HCT116 (cell line): ENCODE measurements at regions not wholly inside any gene's neighbourhood (a gene's known extent, or its start where the extent isn't known, plus 50 kb on each side); places are given as distances from the start of the nearest gene placed in this dataset.
A peak's percentile ranks its signal among the peaks of the same experiment; 100 is the strongest.

Experiments
- ATAC-seq: fragments of 200-7000 bp; cut with Tn5 transposase; 2 replicates; pipeline ENCODE4 v1.9.1; 2020; ENCODE audit warnings: mild to moderate bottlenecking, moderate library complexity
- BruUV-seq: library from RNA; stranded (reverse); fragments of 400-500 nt; replicated peaks from 2 replicates; lab custom pipeline; 2021; lab: Mats Ljungman, UMichigan
- CTCF ChIA-PET: fragments of 300-600 bp; sonication (Branson Sonifier 250); formaldehyde crosslinking; loops from one replicate; lab custom pipeline; 2021; ENCODE audit warnings: antibody characterized with exemption; lab: Charles Lee
- POLR2A ChIA-PET: fragments of 300-600, 350-600 bp; sonication (Branson Sonifier 250); formaldehyde crosslinking; loops from one replicate; lab custom pipeline; 2021; ENCODE audit warnings: antibody characterized with exemption; lab: Charles Lee
- RAD21 ChIA-PET, 2 experiments: fragments of 300-600 bp; sonication (Branson Sonifier 250); formaldehyde crosslinking; loops; one replicate each; lab custom pipeline; 2023; ENCODE audit warnings: low total read pairs in 2 of 2; ENCODE audit not compliant: uncharacterized antibody in 2 of 2, unreplicated experiment in 2 of 2, low non-redundant PET in 1 of 2; lab: Charles Lee
- DNase-seq: peaks from one replicate; pipeline ENCODE4 v3.0.0-alpha.2; 2010; ENCODE audit warnings: low read depth, low spot score
- H2AFZ ChIP-seq: fragments of 200-600 bp; shearing (Covaris generic), sonication (generic); 2 replicates; pipeline ENCODE4 v1.6.1; 2017; ENCODE audit warnings: low read depth, mixed run types, mixed read lengths, antibody characterized with exemption, low read length; ENCODE audit not compliant: poor library complexity, severe bottlenecking
- H3K27ac ChIP-seq: 2 replicates; pipeline ENCODE4 v1.5.1; 2012; ENCODE audit warnings: low read depth, low read length
- H3K27me3 ChIP-seq: fragments of 200-600 bp; sonication (generic); 2 replicates; pipeline ENCODE4 v1.6.1; 2016; ENCODE audit warnings: mixed run types, low read length, mixed read lengths; ENCODE audit not compliant: insufficient read depth
- H3K36me3 ChIP-seq, 2 experiments: fragments of 200-500 bp in 1 of 2; fragments of 200-600 bp in 1 of 2; sonication (Bioruptor generic) in 1 of 2; sonication (generic) in 1 of 2; 2 replicates each; pipeline versions ENCODE4 v1.5.1 to v1.6.1; 2014 to 2016; ENCODE audit warnings: low read length in 2 of 2, inconsistent platforms in 1 of 2, mixed read lengths in 1 of 2, mixed run types in 1 of 2; ENCODE audit not compliant: insufficient read depth in 2 of 2, control insufficient read depth in 1 of 2
- H3K4me1 ChIP-seq, 2 experiments: fragments of 200-600 bp in 1 of 2; sonication (generic) in 1 of 2; 2 replicates each; pipeline versions ENCODE4 v1.5.1 to v1.6.1; 2012 to 2017; ENCODE audit warnings: low read length in 2 of 2, inconsistent platforms in 1 of 2, mild to moderate bottlenecking in 1 of 2, mixed read lengths in 1 of 2, mixed run types in 1 of 2, moderate library complexity in 1 of 2; ENCODE audit not compliant: insufficient read depth in 2 of 2, control insufficient read depth in 1 of 2
- H3K4me2 ChIP-seq: fragments of 200-600 bp; sonication (generic); 2 replicates; pipeline ENCODE4 v1.6.1; 2017; ENCODE audit warnings: mixed run types, low read length, mixed read lengths
- H3K4me3 ChIP-seq, 2 experiments: fragments of 200-600 bp in 1 of 2; sonication (generic) in 1 of 2; replicated peaks in 1 of 2; 2 replicates each; pipeline ENCODE4 v1.5.1; 2011 to 2016; ENCODE audit warnings: low read length in 2 of 2, control low read depth in 1 of 2, low read depth in 1 of 2, mild to moderate bottlenecking in 1 of 2, mixed read lengths in 1 of 2, mixed run types in 1 of 2
- H3K79me2 ChIP-seq: fragments of 200-600 bp; sonication (generic); 2 replicates; pipeline ENCODE4 v1.6.1; 2017; ENCODE audit warnings: mild to moderate bottlenecking, mixed run types, low read length, moderate library complexity, mixed read lengths; ENCODE audit not compliant: insufficient read depth
- H3K9ac ChIP-seq: fragments of 200-600 bp; sonication (generic); 2 replicates; pipeline ENCODE4 v1.6.1; 2016; ENCODE audit warnings: low read length, mixed read lengths
- H3K9me2 ChIP-seq: fragments of 200-600 bp; sonication (generic), shearing (Covaris generic); 2 replicates; pipeline ENCODE4 v1.6.1; 2017; ENCODE audit warnings: mixed run types, mild to moderate bottlenecking, moderate library complexity; ENCODE audit not compliant: insufficient read depth
- H3K9me3 ChIP-seq, 2 experiments: fragments of 200-500 bp in 1 of 2; fragments of 200-600 bp in 1 of 2; sonication (Bioruptor generic) in 1 of 2; sonication (generic) in 1 of 2; 2 replicates each; pipeline ENCODE4 v1.6.1; 2014 to 2017; ENCODE audit warnings: low read length in 2 of 2, mixed read lengths in 2 of 2, inconsistent platforms in 1 of 2, low read depth in 1 of 2, mild to moderate bottlenecking in 1 of 2, mixed run types in 1 of 2, moderate library complexity in 1 of 2; ENCODE audit not compliant: control insufficient read depth in 1 of 2, insufficient read depth in 1 of 2
- H4K20me1 ChIP-seq: fragments of 200-600 bp; sonication (generic), shearing (Covaris generic); 2 replicates; pipeline ENCODE4 v1.6.1; 2017; ENCODE audit warnings: mixed run types, mild to moderate bottlenecking, moderate library complexity; ENCODE audit not compliant: insufficient read depth
- CEBPB ChIP-seq: IDR thresholded peaks from 2 replicates; pipeline ENCODE4 v1.6.1; 2012; ENCODE audit warnings: low read depth
- ELF1 ChIP-seq: IDR thresholded peaks from 2 replicates; pipeline ENCODE4 v1.6.1; 2012; ENCODE audit warnings: low read depth, borderline replicate concordance
- EZH2 ChIP-seq: fragments of 200-600 bp; sonication (generic); IDR thresholded peaks from 2 replicates; pipeline ENCODE4 v1.6.1; 2017; ENCODE audit warnings: antibody characterized with exemption, mixed run types
- SIN3A ChIP-seq: IDR thresholded peaks from 2 replicates; pipeline ENCODE4 v1.6.1; 2012; ENCODE audit warnings: low read depth
- SP1 ChIP-seq: IDR thresholded peaks from 2 replicates; pipeline ENCODE4 v1.6.1; 2012; ENCODE audit warnings: low read depth
- SRF ChIP-seq: IDR thresholded peaks from 2 replicates; pipeline ENCODE4 v1.6.1; 2012; ENCODE audit warnings: low read depth
- YY1 ChIP-seq: IDR thresholded peaks from 2 replicates; pipeline ENCODE4 v1.6.1; 2011; ENCODE audit warnings: low read length, low read depth, moderate library complexity, mild to moderate bottlenecking; ENCODE audit not compliant: insufficient replicate concordance; ENCODE audit errors: extremely low read depth
- ZNF274 ChIP-seq: fragments of 200-500 bp; sonication (Bioruptor generic); IDR thresholded peaks from 2 replicates; pipeline ENCODE4 v1.6.1; 2014; ENCODE audit warnings: mild to moderate bottlenecking, low read depth, low read length, inconsistent platforms
- intact Hi-C: fragments of 100-400 bp; cut with micrococcal nuclease; formaldehyde crosslinking; loops from 2 replicates; pipeline ENCODE4 v1.10.0; 2022
- TF ChIP-seq, protein P1 (sequence below): IDR thresholded peaks from 2 replicates; pipeline ENCODE4 v1.6.1; 2012
- TF ChIP-seq, protein P2 (sequence below): IDR thresholded peaks from 2 replicates; pipeline ENCODE4 v1.6.1; 2012; ENCODE audit warnings: low read depth
- TF ChIP-seq, protein P3 (sequence below), 3 experiments: fragments of 200-600 bp in 1 of 3; sonication (generic) in 1 of 3; IDR thresholded peaks in 2 of 3; conservative IDR thresholded peaks in 1 of 3; 2 replicates each; pipeline ENCODE4 v1.5.1; 2012 to 2017; ENCODE audit warnings: low read depth in 2 of 3, low read length in 2 of 3, antibody characterized with exemption in 1 of 3, borderline replicate concordance in 1 of 3, control low read depth in 1 of 3, mild to moderate bottlenecking in 1 of 3, mixed read lengths in 1 of 3, mixed run types in 1 of 3, moderate library complexity in 1 of 3; ENCODE audit not compliant: insufficient read depth in 1 of 3

DNA sequence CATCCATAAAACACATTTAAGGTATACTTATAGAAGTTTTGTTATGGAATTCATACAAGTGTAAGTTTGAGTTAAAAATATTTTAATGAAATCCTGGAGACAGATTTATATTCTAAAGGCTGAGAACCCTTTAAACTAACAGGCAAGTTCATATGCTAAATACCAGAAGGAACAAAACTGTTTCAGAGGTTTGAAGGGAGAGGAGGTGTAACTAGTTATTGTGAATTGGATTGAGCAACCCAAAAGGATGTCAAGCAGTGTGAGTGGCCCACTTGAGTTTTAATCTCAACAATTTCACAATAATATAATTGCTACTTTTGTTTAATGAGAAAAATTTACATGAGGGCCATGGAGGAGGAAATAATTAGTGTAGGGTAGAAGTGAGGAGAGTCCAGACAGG lies 348.5 kb upstream of the ACTBL2 start:
- TF ChIP-seq CEBPB, result no peak
- TF ChIP-seq ELF1, result no peak
- TF ChIP-seq, protein P1, sequence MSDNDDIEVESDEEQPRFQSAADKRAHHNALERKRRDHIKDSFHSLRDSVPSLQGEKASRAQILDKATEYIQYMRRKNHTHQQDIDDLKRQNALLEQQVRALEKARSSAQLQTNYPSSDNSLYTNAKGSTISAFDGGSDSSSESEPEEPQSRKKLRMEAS, result no peak
- TF ChIP-seq ZNF274, result no peak
- no peak for TF ChIP-seq SRF
- TF ChIP-seq YY1, result no peak
- no peak for TF ChIP-seq SP1
- TF ChIP-seq EZH2, result no peak
- TF ChIP-seq, protein P2, sequence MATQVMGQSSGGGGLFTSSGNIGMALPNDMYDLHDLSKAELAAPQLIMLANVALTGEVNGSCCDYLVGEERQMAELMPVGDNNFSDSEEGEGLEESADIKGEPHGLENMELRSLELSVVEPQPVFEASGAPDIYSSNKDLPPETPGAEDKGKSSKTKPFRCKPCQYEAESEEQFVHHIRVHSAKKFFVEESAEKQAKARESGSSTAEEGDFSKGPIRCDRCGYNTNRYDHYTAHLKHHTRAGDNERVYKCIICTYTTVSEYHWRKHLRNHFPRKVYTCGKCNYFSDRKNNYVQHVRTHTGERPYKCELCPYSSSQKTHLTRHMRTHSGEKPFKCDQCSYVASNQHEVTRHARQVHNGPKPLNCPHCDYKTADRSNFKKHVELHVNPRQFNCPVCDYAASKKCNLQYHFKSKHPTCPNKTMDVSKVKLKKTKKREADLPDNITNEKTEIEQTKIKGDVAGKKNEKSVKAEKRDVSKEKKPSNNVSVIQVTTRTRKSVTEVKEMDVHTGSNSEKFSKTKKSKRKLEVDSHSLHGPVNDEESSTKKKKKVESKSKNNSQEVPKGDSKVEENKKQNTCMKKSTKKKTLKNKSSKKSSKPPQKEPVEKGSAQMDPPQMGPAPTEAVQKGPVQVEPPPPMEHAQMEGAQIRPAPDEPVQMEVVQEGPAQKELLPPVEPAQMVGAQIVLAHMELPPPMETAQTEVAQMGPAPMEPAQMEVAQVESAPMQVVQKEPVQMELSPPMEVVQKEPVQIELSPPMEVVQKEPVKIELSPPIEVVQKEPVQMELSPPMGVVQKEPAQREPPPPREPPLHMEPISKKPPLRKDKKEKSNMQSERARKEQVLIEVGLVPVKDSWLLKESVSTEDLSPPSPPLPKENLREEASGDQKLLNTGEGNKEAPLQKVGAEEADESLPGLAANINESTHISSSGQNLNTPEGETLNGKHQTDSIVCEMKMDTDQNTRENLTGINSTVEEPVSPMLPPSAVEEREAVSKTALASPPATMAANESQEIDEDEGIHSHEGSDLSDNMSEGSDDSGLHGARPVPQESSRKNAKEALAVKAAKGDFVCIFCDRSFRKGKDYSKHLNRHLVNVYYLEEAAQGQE, result no peak
- TF ChIP-seq, protein P3, sequence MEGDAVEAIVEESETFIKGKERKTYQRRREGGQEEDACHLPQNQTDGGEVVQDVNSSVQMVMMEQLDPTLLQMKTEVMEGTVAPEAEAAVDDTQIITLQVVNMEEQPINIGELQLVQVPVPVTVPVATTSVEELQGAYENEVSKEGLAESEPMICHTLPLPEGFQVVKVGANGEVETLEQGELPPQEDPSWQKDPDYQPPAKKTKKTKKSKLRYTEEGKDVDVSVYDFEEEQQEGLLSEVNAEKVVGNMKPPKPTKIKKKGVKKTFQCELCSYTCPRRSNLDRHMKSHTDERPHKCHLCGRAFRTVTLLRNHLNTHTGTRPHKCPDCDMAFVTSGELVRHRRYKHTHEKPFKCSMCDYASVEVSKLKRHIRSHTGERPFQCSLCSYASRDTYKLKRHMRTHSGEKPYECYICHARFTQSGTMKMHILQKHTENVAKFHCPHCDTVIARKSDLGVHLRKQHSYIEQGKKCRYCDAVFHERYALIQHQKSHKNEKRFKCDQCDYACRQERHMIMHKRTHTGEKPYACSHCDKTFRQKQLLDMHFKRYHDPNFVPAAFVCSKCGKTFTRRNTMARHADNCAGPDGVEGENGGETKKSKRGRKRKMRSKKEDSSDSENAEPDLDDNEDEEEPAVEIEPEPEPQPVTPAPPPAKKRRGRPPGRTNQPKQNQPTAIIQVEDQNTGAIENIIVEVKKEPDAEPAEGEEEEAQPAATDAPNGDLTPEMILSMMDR (IDR thresholded peaks at IDR 0.05 in 2 of 3, conservative IDR thresholded peaks at IDR 0.05 in 1 of 3; ENCODE audit: borderline replicate concordance in 1 of 3, insufficient read depth in 1 of 3, low read depth in 2 of 3, low read length in 2 of 3), result no peak
- TF ChIP-seq SIN3A, result no peak
- RAD21 ChIA-PET, result no interaction called here
- no peaks in the 10 kb centered on the region for H3K9me3 ChIP-seq
- H3K27ac ChIP-seq, result no peak overlapping the region
- intact Hi-C loops, result no loop called here
- POLR2A ChIA-PET, result no interaction called here
- no peaks in the 10 kb centered on the region for H3K79me2 ChIP-seq
- CTCF ChIA-PET, result no interaction called here
- H3K4me1 ChIP-seq, result peaks cover 13 to 29% of the 10 kb centered on the region in 2 experiments; a peak in 3 of 4 replicates
- DNase-seq (no peak), ATAC-seq (no peak)
- no peak overlapping the region for H3K4me2 ChIP-seq
- peaks cover 0 to 5% of the 10 kb centered on the region in 2 experiments; a peak in 1 of 4 replicates for H3K36me3 ChIP-seq
- peak overlapping the region; percentile 86 for H2AFZ ChIP-seq
- no peak overlapping the region for H3K4me3 ChIP-seq
- no peaks in the 10 kb centered on the region for H4K20me1 ChIP-seq
- no peaks in the 10 kb centered on the region for H3K9me2 ChIP-seq
- H3K9ac ChIP-seq, result no peak overlapping the region
- no peaks in the 10 kb centered on the region for H3K27me3 ChIP-seq
- BruUV-seq, result no TSS peak
